Activated naive CD4-positive, alpha-beta T cell treated with anti-CD3 and anti-CD28 coated beads for 36 hours (primary cell): ENCODE measurements at regions not wholly inside any gene's neighbourhood (a gene's known extent, or its start where the extent isn't known, plus 50 kb on each side); places are given as distances from the start of the nearest gene placed in this dataset.

Experiments used
- CTCF ChIA-PET: fragments of 350-600 bp; sonication (Branson Sonifier 250); formaldehyde crosslinking; loops from one replicate; lab custom pipeline; 2021; ENCODE audit warnings: antibody characterized with exemption; lab: Charles Lee
- DNase-seq: peaks from one replicate; pipeline ENCODE4 v3.0.0-alpha.2; 2020
- H3K27ac Mint-ChIP-seq: one replicate; pipeline ENCODE4 v1.8.0; 2021; ENCODE audit warnings: mild to moderate bottlenecking, mixed read lengths
- H3K27me3 Mint-ChIP-seq: one replicate; pipeline ENCODE4 v1.8.0; 2021; ENCODE audit warnings: low read depth, mixed read lengths
- H3K36me3 Mint-ChIP-seq: one replicate; pipeline ENCODE4 v1.8.0; 2021; ENCODE audit warnings: low read depth, mixed read lengths
- H3K4me1 Mint-ChIP-seq: one replicate; pipeline ENCODE4 v1.8.0; 2021; ENCODE audit warnings: low read depth, mixed read lengths
- H3K4me3 Mint-ChIP-seq: one replicate; pipeline ENCODE4 v1.8.0; 2021; ENCODE audit warnings: mild to moderate bottlenecking, moderate library complexity, mixed read lengths
- H3K9me3 Mint-ChIP-seq: one replicate; pipeline ENCODE4 v1.8.0; 2021; ENCODE audit warnings: mixed read lengths
- intact Hi-C: fragments of 100-400 bp; cut with micrococcal nuclease; formaldehyde crosslinking; loops from one replicate; pipeline ENCODE4 v1.15.1; 2023

DNA sequence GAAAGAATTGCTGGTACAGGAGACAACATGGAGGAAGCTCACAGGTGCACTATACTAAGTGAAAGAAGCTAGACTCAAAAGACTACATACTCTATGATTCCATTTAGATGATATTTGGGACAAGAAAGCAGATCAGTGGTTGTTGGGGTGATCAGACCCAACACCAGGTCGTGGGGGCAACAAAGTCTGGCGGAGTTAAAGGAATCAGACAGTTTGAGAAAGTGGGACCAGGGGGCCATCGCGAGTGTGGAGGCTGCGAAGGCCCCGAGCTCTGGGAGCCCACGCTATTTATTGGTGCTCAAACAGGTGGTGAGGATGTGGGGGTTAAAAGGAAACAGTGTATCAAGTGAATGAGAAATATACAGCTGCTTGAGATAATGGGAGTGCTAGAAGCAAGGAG lies 282.8 kb upstream of the SGK1 start:
- Mint-ChIP-seq H3K4me1 (no peaks in the 10 kb centered on the region), H3K4me3 (no peak overlapping the region), H3K36me3 (no peaks in the 10 kb centered on the region), H3K9me3 (peaks cover 7% of the 10 kb centered on the region), H3K27ac (no peak overlapping the region), H3K27me3 (no peaks in the 10 kb centered on the region)
- CTCF ChIA-PET: interaction anchor here (0.5 kb wide), 1 partner anchor 294 kb away, joined by 3 read pairs; no protein-coding TSS in a partner anchor
- no peak for DNase-seq
- intact Hi-C loops: no loop called here

DNA sequence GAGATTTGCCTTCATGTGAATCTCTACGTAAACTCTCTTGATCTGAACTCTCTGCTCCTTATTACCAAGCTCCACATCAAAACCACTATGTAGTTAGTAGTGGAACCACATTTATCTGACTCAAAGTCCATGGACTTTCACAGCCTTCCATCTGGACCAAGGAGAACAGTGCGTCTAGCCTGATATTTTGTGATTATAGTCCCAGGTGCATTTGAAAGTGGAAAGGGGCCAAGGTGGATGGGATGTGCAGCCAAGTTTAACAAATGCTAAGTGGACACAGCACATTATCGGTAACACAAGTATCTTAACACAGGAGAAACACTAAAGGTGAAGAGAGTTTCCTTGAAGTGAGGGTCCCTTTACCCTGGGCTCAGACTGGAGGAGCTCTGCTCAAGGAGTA lies 281.2 kb upstream of the SGK1 start:
- no peak for DNase-seq
- intact Hi-C loops: no loop called here
- Mint-ChIP-seq H3K27me3 (no peaks in the 10 kb centered on the region), H3K36me3 (no peaks in the 10 kb centered on the region), H3K4me1 (no peaks in the 10 kb centered on the region), H3K9me3 (peaks cover 7% of the 10 kb centered on the region), H3K27ac (no peak overlapping the region), H3K4me3 (no peak overlapping the region)
- CTCF ChIA-PET: no interaction called here

DNA sequence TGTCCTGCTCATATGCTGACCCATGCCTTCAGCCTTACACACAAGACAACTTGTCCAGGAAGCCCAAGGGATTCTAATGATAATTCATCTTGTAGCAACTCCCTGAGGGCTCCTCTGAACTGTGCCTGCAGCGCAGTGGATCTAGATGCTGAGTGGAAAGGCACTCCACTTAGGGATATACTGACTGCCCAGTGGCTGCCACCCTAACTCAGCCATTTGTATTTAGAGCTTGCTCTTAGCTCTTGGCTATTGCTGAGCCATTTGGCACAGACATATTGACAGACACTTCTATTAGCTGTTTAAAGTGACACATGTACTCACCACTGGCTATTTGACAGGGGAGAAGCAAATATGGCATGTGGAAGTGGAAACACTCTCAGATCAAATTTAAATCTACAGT lies 278.3 kb upstream of the SGK1 start:
- CTCF ChIA-PET: interaction anchor here (0.6 kb wide), 1 partner anchor 9 kb away, joined by 4 read pairs; no protein-coding TSS in a partner anchor
- intact Hi-C loops: no loop called here

DNA sequence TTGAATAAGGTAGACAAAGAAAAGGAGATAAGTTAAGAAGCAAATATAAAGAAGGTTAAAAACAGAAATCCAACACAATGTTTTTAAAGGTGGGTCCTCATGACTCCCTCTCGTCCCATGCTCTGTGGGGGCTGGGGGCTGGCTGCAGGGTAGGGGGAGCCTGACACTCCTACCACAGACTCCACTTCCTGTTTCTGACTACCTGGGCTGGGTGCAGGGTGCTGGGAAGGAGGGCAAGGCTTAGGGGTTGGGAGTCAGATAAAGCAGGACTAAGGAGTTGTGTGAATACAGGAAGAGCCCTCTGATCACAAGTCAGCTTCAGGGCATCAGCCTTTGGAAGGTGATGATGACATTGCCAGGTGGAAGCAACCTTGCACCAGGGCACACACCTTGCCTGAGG lies 277.0 kb upstream of the SGK1 start:
- no peaks in the 10 kb centered on the region for H3K9me3 Mint-ChIP-seq
- H3K4me3 Mint-ChIP-seq: no peak overlapping the region
- no peak for DNase-seq
- no peaks in the 10 kb centered on the region for H3K4me1 Mint-ChIP-seq
- no peak overlapping the region for H3K27ac Mint-ChIP-seq
- H3K36me3 Mint-ChIP-seq: no peaks in the 10 kb centered on the region
- intact Hi-C loops: no loop called here
- CTCF ChIA-PET: no interaction called here
- H3K27me3 Mint-ChIP-seq: no peaks in the 10 kb centered on the region

More for the DNA sequence above, 278.3 kb upstream of the SGK1 start:
- Mint-ChIP-seq H3K36me3 (no peaks in the 10 kb centered on the region), H3K27ac (no peak overlapping the region), H3K4me3 (no peak overlapping the region), H3K27me3 (no peaks in the 10 kb centered on the region), H3K4me1 (no peaks in the 10 kb centered on the region), H3K9me3 (peaks cover 7% of the 10 kb centered on the region)
- DNase-seq: no peak

DNA sequence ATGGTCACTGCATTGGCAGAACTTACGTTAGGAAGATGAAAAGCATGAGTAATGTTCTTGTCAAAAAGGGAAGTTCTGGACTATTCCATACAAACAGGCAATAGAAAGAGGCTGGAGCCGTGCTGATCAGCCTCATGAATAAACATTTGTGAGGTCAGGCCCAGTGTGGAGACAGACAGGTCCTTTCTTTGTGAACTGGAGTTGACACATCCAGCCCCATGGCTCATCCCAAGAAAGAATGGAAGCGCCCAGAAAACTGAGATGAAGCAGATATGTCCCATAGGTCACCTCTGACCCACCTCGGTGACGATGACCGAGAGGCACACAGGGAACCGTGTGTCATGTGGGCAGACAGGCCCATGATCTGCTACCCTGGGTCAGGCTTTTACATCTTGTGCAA lies 276.0 kb upstream of the SGK1 start:
- Mint-ChIP-seq H3K4me3 (no peak overlapping the region), H3K36me3 (no peaks in the 10 kb centered on the region), H3K9me3 (no peaks in the 10 kb centered on the region), H3K4me1 (no peaks in the 10 kb centered on the region), H3K27me3 (no peaks in the 10 kb centered on the region), H3K27ac (no peak overlapping the region)
- intact Hi-C loops: no loop called here
- DNase-seq: no peak
- CTCF ChIA-PET: no interaction called here

DNA sequence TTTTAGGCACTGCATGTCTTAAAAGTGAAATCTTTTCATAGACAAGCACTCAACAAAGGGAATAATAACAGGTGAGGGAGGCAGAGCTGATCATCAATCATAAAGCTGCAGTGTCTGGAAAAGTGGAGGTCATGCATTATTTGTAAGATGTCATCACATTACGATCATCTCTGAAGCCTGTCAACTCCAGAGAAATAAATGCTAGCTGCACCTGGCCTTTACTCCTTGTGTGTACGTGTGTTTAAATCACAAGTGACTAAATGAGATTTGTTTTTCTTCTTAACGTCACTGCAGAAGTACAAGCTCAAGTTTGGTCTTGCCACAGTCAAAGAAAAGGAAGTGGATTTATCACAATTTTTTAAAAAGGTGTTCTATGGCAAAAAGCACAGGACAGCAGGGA lies 275.5 kb upstream of the SGK1 start:
- H3K4me1 Mint-ChIP-seq: no peaks in the 10 kb centered on the region
- H3K36me3 Mint-ChIP-seq: no peaks in the 10 kb centered on the region
- CTCF ChIA-PET: interaction anchor here (0.7 kb wide), 1 partner anchor 185 kb away, joined by 3 read pairs; no protein-coding TSS in a partner anchor
- H3K27me3 Mint-ChIP-seq: no peaks in the 10 kb centered on the region
- no peak overlapping the region for H3K27ac Mint-ChIP-seq
- intact Hi-C loops: no loop called here
- no peaks in the 10 kb centered on the region for H3K9me3 Mint-ChIP-seq
- H3K4me3 Mint-ChIP-seq: no peak overlapping the region
- DNase-seq: no peak

DNA sequence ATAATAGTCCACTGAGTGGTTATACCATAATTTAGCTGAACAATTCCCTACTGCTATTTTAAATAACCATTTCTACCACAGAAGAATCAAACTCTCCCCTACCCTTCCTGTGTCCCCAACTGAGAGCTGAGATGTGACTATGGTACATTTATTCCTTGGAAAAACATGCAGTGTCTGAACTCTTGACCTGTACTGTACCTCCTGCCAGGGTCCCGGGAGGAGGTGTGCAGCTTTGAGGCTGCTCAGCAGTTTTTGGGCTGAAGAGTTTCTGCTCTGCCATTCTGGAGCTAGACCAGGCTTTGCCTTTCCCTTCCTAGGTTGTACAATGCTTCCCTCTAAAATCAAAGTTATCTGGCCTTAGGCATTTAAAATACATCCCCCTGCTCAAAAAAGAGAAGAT lies 275.1 kb upstream of the SGK1 start:
- no peak overlapping the region for H3K27ac Mint-ChIP-seq
- CTCF ChIA-PET: interaction anchor here (0.7 kb wide), 1 partner anchor 184 kb away, joined by 3 read pairs; no protein-coding TSS in a partner anchor
- H3K4me1 Mint-ChIP-seq: no peaks in the 10 kb centered on the region
- H3K9me3 Mint-ChIP-seq: no peaks in the 10 kb centered on the region
- intact Hi-C loops: no loop called here
- H3K4me3 Mint-ChIP-seq: no peak overlapping the region
- no peak for DNase-seq
- no peaks in the 10 kb centered on the region for H3K36me3 Mint-ChIP-seq
- H3K27me3 Mint-ChIP-seq: no peaks in the 10 kb centered on the region

DNA sequence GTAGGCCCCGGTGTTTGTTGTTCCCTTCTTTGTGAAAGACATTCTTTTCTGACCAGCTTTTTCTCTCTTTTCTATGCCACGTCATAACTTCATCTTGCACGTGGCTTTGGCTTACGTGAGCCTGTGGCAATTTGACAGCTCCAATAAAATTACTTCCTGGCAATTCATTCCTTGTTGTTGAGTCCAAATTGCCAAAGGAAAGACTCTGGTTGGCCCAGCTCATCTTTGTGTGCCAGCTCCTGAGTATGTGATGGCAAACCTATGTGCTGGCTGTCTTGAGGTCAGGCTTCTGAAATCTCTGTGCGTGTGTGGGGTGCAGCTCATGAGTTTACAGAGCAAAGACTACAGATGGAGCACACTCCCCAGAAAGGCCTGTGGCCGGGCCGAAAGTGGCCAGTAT lies 272.5 kb upstream of the SGK1 start:
- no peaks in the 10 kb centered on the region for H3K27me3 Mint-ChIP-seq
- intact Hi-C loops: no loop called here
- DNase-seq: no peak
- CTCF ChIA-PET: interaction anchor here (0.6 kb wide), 1 partner anchor 209 kb away, joined by 4 read pairs; no protein-coding TSS in a partner anchor
- no peaks in the 10 kb centered on the region for H3K9me3 Mint-ChIP-seq
- no peak overlapping the region for H3K27ac Mint-ChIP-seq
- no peaks in the 10 kb centered on the region for H3K4me1 Mint-ChIP-seq
- H3K36me3 Mint-ChIP-seq: no peaks in the 10 kb centered on the region
- H3K4me3 Mint-ChIP-seq: no peak overlapping the region

DNA sequence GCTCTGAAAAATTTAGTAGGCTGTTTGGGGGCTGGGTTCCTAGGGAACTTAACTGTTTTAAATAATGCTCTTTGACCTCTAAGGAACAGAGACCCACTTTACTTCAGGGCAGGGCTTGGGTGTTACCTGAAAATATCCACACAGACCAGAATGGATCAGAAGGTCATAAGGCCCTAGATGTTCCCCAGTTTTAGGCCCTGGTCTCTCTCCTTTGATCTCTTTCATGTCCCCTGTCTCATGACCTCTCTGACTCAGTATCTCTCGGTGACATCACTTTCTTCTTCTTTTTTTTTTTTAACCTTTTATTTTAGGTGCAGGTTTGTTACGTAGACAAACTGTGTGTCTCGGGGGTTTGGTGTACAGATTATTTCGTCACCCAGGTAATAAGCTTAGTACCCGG lies 272.1 kb upstream of the SGK1 start:
- CTCF ChIA-PET: interaction anchor here (0.6 kb wide), 1 partner anchor 208 kb away, joined by 4 read pairs; no protein-coding TSS in a partner anchor
- H3K36me3 Mint-ChIP-seq: no peaks in the 10 kb centered on the region

DNA sequence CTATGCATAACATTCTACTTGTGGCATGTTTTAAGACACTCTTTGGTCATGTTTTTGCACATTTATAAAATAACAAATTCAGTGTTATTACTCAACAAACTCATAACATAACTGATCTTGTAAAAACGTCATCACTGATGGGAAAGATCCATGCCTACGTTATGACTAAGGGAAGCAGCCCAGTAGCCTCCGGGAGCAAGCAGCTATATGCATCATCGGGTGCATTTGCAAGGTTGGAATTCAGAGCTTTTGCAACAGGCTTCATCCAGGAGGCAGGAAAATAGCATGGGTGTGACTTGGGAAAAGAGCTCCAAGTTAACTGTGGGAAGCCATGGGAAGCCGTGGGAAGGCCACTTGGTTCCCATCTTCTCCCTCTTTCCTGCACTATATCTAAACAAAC lies 271.6 kb upstream of the SGK1 start:
- CTCF ChIA-PET: interaction anchor here (0.6 kb wide), 1 partner anchor 242 kb away, joined by 3 read pairs; no protein-coding TSS in a partner anchor
- no peaks in the 10 kb centered on the region for H3K4me1 Mint-ChIP-seq
- DNase-seq: no peak
- H3K27ac Mint-ChIP-seq: no peak overlapping the region
- no peak overlapping the region for H3K4me3 Mint-ChIP-seq
- no peaks in the 10 kb centered on the region for H3K27me3 Mint-ChIP-seq
- no peaks in the 10 kb centered on the region for H3K36me3 Mint-ChIP-seq
- intact Hi-C loops: no loop called here
- no peaks in the 10 kb centered on the region for H3K9me3 Mint-ChIP-seq

More for the DNA sequence above, 272.1 kb upstream of the SGK1 start:
- intact Hi-C loops: no loop called here
- Mint-ChIP-seq H3K27ac (no peak overlapping the region), H3K9me3 (no peaks in the 10 kb centered on the region), H3K27me3 (no peaks in the 10 kb centered on the region), H3K4me3 (no peak overlapping the region), H3K4me1 (no peaks in the 10 kb centered on the region)
- no peak for DNase-seq

DNA sequence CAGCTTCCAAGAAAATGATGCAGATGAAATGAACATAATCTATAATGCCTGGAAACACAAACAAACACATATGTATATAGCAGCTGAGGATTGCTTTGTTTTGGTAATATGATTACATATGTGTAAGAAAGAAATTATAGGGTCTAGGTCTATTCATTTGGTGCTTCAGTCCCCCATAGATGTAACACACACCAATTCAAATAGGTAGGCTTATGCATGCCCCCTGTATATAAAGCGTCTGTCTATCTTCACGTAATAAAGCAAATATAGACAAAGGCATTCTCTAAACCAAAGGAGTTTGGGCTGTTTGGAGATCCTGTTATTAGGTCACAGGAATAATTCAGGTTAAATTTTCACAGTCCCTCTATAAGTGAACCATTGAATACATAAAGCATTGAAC lies 270.4 kb upstream of the SGK1 start:
- CTCF ChIA-PET: interaction anchor here (0.7 kb wide), 1 partner anchor 45 kb away, joined by 4 read pairs; no protein-coding TSS in a partner anchor
- no peaks in the 10 kb centered on the region for H3K27me3 Mint-ChIP-seq
- no peaks in the 10 kb centered on the region for H3K9me3 Mint-ChIP-seq
- no peak overlapping the region for H3K27ac Mint-ChIP-seq
- H3K4me3 Mint-ChIP-seq: no peak overlapping the region
- no peaks in the 10 kb centered on the region for H3K36me3 Mint-ChIP-seq
- no peaks in the 10 kb centered on the region for H3K4me1 Mint-ChIP-seq
- no peak for DNase-seq
- intact Hi-C loops: no loop called here

DNA sequence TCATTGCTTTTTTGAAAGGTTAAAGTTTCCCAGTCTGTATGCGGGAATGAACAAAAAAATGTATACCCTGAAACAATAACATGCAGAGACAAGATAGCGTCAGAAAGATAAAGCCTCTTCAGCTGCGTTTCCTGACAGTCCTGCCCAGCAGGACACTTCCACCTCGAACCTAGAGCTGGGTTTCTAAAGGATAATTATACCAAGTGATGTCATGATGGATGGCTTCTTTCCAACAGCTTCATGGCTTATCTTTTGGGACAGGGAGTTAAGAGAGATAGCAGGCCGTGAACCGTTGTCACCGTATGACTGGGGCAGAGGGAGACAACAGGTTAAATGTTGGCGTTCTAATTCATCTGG lies 267.6 kb upstream of the SGK1 start:
- no peak for DNase-seq
- Mint-ChIP-seq H3K4me3 (no peak overlapping the region), H3K27ac (no peak overlapping the region), H3K9me3 (no peaks in the 10 kb centered on the region), H3K27me3 (no peaks in the 10 kb centered on the region), H3K4me1 (no peaks in the 10 kb centered on the region), H3K36me3 (no peaks in the 10 kb centered on the region)
- CTCF ChIA-PET: no interaction called here
- intact Hi-C loops: no loop called here

DNA sequence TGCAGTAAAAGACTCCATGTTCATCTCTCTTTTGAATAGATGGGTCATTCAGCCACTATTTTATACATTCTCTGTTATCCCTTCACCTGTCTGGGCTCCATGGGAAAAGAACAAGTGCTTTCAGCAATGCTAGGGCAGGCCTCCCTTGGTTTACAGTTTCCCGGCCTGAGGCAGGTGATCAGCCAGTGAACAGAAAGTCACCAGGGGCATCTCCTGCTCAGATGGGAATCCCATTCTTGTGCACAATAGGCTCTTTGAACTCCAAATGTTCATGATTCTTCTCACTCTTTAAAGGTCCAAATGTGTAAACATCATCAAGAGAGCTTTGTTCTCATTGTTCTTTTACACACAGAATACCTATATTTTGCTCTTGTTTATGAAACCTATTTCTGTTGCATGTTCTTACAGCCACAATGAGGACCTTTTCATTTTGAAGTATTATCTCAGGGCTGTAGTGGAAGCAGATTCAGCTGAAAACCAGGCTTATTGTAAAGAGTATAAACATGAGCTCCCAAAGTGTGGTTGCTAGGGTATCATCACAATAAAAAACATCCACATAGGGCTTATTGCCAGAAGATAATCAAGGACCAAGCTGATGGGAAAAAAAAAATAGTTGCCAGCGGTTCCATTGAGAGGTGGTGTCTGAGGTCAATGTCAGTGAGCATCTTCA lies 267.1 kb upstream of the SGK1 start:
- CTCF ChIA-PET: interaction anchor here (0.7 kb wide), 1 partner anchor 59 kb away, joined by 3 read pairs; no protein-coding TSS in a partner anchor

More for the DNA sequence above, 267.1 kb upstream of the SGK1 start:
- Mint-ChIP-seq H3K27ac (no peak overlapping the region), H3K27me3 (no peaks in the 10 kb centered on the region), H3K4me1 (no peaks in the 10 kb centered on the region), H3K4me3 (no peak overlapping the region), H3K36me3 (no peaks in the 10 kb centered on the region), H3K9me3 (peaks cover 2% of the 10 kb centered on the region)
- intact Hi-C loops: no loop called here
- no peak for DNase-seq
